ENCODE measurements at regions not wholly inside any gene's neighbourhood (a gene's known extent, or its start where the extent isn't known, plus 50 kb on each side); places are given as distances from the start of the nearest gene placed in this dataset.

DNA sequence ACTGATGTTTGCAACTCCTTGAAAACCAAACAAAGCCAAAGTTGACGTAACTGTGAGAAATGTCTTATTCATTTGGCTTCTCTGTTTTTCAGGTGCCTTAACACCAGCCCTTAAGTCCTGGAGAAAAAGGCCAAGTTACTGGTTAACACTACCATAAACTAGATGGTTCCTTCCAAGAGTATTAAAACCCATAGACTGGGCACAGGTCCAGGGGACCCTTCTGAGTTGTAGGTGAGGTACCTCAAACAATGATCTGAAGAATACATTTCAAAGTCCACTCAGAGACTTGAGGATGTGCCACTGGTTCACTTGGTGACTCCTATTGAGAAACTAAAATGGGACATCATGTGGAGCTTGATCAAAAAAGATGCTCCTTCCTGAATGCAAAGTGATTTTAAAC lies 87.0 kb downstream of the NKX6-1 start (continued):
- TF ChIP-seq ELK1 (IDR thresholded peaks at IDR 0.05; ENCODE audit: low read depth, low read length) (no peak), RAD51 (IDR thresholded peaks at IDR 0.05) (no peak), MXI1 (IDR thresholded peaks at IDR 0.05; ENCODE audit: low read depth, low read length) (no peak), SIX5 (IDR thresholded peaks at IDR 0.05; ENCODE audit: low read depth, low read length, severe bottlenecking) (no peak), EED (IDR thresholded peaks at IDR 0.05; ENCODE audit: low read depth) (no peak)
- TF ChIP-seq, protein P1, sequence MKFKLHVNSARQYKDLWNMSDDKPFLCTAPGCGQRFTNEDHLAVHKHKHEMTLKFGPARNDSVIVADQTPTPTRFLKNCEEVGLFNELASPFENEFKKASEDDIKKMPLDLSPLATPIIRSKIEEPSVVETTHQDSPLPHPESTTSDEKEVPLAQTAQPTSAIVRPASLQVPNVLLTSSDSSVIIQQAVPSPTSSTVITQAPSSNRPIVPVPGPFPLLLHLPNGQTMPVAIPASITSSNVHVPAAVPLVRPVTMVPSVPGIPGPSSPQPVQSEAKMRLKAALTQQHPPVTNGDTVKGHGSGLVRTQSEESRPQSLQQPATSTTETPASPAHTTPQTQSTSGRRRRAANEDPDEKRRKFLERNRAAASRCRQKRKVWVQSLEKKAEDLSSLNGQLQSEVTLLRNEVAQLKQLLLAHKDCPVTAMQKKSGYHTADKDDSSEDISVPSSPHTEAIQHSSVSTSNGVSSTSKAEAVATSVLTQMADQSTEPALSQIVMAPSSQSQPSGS (IDR thresholded peaks at IDR 0.05; ENCODE audit: low read length): no peak

DNA sequence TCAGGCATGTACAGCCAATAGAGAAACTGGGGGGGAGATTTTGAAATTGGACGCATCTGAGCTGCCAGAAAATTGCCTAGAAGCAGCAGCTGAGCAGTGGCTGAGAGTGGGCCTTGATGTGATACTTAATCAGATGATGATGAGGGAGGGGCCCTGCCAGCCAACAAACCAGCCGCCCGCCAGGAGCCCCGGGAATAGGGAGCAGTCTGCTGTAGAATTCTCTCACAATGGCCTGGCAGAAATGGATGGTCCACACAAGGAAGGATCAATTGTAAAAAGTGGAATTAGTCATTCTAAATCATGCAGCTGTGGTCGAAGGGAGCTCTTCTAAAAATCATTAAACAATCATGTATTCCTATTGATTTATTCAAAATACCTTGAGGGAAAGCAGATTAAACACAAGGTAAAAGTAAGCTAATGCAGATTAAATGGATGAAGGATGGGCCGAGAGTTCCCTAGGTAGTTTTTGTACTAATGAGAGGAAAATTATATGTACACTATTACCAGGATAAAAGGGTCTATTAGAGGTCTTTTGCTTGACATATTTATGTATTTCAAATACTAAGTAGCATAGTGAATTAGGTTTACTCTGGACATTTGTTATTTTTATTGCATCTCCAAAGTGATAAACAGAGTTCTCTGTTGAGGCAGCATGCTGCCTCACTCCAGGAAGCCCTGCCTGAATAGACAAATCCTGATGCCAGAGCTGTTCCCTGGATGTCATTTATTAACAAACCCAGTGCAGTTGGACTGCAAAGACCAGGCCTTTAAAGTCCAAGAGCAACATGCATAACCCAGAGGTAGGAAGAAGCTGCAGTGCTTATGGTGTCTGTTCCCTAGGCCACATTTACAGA lies 91.3 kb downstream of the NKX6-1 start:
- Histone ChIP-seq H3K9me3 (replicated peaks; ENCODE audit: control insufficient read depth, insufficient read depth, low read length) (no peaks in the 10 kb centered on the region), H3K9ac (ENCODE audit: control insufficient read depth, insufficient read depth, low read length) (no peak overlapping the region), H3K4me2 (ENCODE audit: control insufficient read depth, insufficient read depth) (no peak overlapping the region), H3K27me3 (replicated peaks in 1 of 2; ENCODE audit: control insufficient read depth in 2 of 2, insufficient read depth in 2 of 2, low read length in 1 of 2) (no peaks in the 10 kb centered on the region), H4K20me1 (ENCODE audit: control insufficient read depth, insufficient read depth) (no peaks in the 10 kb centered on the region), H3K4me1 (ENCODE audit: control insufficient read depth, insufficient read depth, low read length) (no peaks in the 10 kb centered on the region), H3K36me3 (ENCODE audit: control insufficient read depth in 2 of 2, insufficient read depth in 2 of 2, low read length in 1 of 2) (no peaks in the 10 kb centered on the region), H3K4me3 (no peak overlapping the region), H3K27ac (ENCODE audit: control insufficient read depth, insufficient read depth) (no peak overlapping the region), H3K79me2 (ENCODE audit: control insufficient read depth, insufficient read depth, low read length) (no peaks in the 10 kb centered on the region), H2AFZ (ENCODE audit: control insufficient read depth, low read depth, low read length) (no peak overlapping the region)
- FAIRE-seq (no peak), ATAC-seq (no peak), DNase-seq (ENCODE audit: low read depth, low spot score) (no peak)
- WGBS (ENCODE audit: insufficient coverage, insufficient replicate concordance, low lambda C conversion rate, missing lambda C conversion rate): 15% methylated on average over 6 of the region's 6 CpGs
- ChIA-PET SMC1A (ENCODE audit: uncharacterized antibody, unreplicated experiment) (no interaction called here), CTCF (no interaction called here), RAD21 (ENCODE audit: unreplicated experiment) (no interaction called here), POLR2A (no interaction called here)
- TF ChIP-seq SP1 (IDR thresholded peaks at IDR 0.05; ENCODE audit: low read depth, low read length): no peak
- no peak for TF ChIP-seq E4F1 (IDR thresholded peaks at IDR 0.05; ENCODE audit: borderline replicate concordance, partially characterized antibody)
- no peak for TF ChIP-seq ASH2L (IDR thresholded peaks at IDR 0.05; ENCODE audit: borderline replicate concordance, low read depth)
- TF ChIP-seq, protein P1 (IDR thresholded peaks at IDR 0.05; ENCODE audit: low read length): no peak
- in situ Hi-C loops (cut with MboI) (no loop called here), intact Hi-C loops (cut with micrococcal nuclease; ENCODE audit: unreplicated experiment) (no loop called here)
- no TSS peak for BruUV-seq (replicated peaks)
